ENCODE measurements at regions not wholly inside any gene's neighbourhood (a gene's known extent, or its start where the extent isn't known, plus 50 kb on each side); places are given as distances from the start of the nearest gene placed in this dataset.

GRCh38 chr17:22569459-22570143, 877.3 kb downstream of the KCNJ18 start:
- DNase-seq (ENCODE audit: low read depth in 2 of 2, low spot score in 1 of 2) = no peak

DNA sequence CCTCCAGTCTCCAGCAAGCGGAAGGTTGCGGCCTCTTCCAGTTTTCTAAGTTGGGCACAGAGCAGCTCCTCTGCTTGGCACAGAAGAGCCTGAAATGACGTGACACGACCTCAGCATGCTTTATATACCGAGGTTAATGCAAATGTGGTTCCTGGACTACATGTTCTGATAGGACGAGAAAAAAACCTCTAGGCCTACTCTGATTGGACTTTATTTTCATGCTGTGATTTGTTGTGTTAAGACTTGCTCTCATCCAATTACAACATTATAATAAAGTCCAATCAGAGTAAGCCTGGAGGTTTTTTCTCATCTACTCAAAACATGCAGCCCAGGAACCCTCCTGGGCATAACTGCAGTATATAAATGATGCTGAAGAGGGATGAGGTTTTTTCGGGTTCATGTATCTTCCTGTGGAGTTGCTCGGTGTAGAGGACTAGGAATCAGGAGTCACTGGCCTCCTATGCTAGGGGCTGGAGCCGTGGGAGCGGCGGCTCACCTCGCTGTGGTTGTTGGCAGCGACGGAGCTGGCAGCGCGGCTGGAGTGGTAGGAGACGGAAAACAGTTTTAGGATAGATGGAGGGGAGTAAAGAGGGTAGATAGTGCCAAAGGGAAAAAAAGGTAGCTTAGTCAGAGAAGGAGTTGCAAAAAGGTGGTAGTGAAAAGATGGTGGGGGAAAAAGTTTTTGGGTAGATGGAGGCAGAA, 878.0 kb downstream of the KCNJ18 start:
- no peak for DNase-seq (ENCODE audit: low read depth in 2 of 2, low spot score in 1 of 2)

DNA sequence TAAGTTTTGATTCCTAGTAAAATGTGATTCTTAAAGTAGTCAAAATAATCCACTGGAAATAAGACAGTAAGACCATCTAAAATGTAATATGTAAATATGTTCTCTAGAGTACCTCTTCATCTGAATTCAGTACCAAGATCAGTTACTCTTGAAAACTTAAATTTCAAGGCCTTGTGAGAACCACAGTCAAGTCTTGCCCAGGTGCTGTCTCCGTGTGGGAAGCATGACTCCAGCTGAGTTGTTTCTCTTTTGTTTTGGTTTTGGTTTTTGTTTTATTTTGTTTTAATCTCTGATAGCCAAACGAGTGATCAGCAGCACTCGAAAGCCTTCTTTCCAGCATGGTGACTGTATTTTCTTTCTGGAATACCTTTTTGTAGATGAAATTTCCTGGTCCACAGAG, 907.0 kb downstream of the KCNJ18 start:
- no peak for DNase-seq (ENCODE audit: low read depth in 2 of 2, low spot score in 1 of 2)

DNA sequence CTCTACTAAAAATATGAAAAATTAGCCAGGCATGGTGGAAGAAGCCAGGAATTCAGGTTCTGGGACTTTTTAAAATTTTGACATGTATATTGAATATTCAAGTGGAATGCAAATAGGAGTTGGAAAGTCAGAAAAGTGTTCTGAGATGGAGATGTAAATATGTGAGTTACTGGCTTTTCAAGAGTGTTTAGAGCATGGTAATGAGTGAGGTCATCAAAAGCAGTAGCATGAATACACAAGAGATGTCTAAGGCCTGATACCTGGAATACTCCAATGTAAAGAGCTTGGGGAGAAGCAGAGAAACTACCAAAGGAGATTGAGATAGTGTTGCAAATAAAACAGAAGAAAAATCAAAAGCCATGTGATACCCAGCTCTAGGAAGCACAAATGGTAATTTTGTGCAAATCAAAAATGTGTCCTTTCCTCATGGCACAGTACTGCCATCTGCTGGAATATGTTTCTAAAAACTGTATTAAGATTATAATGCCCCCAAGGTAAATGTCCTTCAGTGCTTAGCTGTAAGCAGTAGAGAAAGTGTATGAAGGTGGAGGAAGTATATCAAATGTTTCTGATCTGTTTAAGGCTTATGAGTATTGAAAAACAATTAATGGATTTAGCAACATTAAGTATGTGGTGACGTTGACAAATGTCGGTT, 908.4 kb downstream of the KCNJ18 start:
- DNase-seq (ENCODE audit: low read depth in 2 of 2, low spot score in 1 of 2) = no peak

Measured in stimulated activated CD8-positive, alpha-beta memory T cell treated with anti-CD3 and anti-CD28 coated beads, Interleukin-4, amount 100 ng/mL, for 4 hours (primary cell).